Retinal pigment epithelial cell (primary cell): ENCODE measurements at regions not wholly inside any gene's neighbourhood (a gene's known extent, or its start where the extent isn't known, plus 50 kb on each side); places are given as distances from the start of the nearest gene placed in this dataset.
"Not testable (repeated sequence)": the region's sequence is repeated elsewhere in the genome, so short reads cannot be mapped to it uniquely, and the experiment has no call there.

Source experiments
- DNase-seq: peaks from one replicate; pipeline ENCODE4 v3.0.0-alpha.2; 2010; ENCODE audit warnings: low read depth
- H3K4me3 ChIP-seq: 2 replicates; pipeline ENCODE4 v1.5.1; 2011; ENCODE audit warnings: mild to moderate bottlenecking, low read length, control low read depth, moderate library complexity
- TF ChIP-seq, protein P1 (sequence below): conservative IDR thresholded peaks from 2 replicates; pipeline ENCODE4 v1.5.1; 2011; ENCODE audit warnings: low read depth, low read length, control low read depth, inconsistent platforms

DNA sequence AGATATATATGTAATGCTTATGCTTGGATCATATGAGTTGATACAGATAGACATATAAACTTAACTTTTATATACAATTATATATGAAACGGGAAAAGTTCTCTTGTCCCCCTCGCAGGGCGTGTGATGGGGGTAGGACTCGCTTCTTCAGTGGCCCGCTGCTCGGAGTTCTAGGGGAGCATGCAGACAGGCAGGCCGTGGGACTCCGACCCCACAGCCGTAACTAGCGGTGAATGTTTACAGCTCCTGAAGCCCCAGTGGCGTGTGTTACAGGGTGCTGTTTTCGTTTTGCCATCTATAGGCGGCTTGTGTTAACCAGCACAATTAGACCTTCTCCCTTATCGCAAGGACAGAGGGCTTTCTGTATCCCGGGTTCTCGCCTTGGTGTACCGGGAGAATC, 1899.8 kb downstream of the PCDH9 start:
- no peak for DNase-seq
- TF ChIP-seq, protein P1, sequence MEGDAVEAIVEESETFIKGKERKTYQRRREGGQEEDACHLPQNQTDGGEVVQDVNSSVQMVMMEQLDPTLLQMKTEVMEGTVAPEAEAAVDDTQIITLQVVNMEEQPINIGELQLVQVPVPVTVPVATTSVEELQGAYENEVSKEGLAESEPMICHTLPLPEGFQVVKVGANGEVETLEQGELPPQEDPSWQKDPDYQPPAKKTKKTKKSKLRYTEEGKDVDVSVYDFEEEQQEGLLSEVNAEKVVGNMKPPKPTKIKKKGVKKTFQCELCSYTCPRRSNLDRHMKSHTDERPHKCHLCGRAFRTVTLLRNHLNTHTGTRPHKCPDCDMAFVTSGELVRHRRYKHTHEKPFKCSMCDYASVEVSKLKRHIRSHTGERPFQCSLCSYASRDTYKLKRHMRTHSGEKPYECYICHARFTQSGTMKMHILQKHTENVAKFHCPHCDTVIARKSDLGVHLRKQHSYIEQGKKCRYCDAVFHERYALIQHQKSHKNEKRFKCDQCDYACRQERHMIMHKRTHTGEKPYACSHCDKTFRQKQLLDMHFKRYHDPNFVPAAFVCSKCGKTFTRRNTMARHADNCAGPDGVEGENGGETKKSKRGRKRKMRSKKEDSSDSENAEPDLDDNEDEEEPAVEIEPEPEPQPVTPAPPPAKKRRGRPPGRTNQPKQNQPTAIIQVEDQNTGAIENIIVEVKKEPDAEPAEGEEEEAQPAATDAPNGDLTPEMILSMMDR = no peak
- no peak overlapping the region for H3K4me3 ChIP-seq

DNA sequence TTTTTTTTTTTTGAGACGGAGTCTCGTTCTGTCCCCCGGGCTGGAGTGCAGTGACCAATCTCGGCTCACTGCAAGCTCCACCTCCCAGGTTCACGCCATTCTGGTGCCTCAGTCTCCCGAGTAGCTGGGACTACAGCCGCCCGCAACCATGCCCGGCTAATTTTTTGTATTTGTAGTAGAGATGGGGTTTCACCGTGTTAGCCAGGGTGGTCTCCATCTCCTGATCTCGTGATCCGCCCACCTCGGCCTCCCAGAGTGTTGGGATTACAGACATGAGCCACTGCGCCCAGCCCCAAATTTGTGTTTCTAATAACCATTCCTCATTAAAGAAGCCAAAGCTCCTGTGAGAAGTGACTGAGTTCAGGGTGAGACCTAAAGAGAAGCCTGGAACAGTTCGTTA, 1906.9 kb downstream of the PCDH9 start:
- DNase-seq, H3K4me3 ChIP-seq: not testable (repeated sequence)

DNA sequence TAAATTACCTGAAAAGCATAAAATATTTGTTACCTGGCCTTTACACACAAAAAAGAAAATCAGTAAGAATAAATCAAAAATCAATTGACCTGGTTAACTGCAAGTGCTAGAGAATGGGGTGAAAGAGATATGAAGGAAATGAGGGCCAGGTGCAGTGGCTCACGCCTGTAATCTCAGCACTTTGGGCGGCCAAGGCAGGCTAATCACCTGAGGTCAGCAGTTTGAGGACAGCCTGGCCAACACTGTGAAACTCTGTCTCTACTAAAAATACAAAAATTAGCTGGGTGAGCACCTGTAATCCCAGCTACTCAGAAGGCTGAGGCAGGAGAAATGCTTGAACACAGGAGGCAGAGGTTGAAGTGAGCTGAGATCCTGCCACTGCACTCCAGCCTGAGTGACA, 1908.7 kb downstream of the PCDH9 start:
- not testable (repeated sequence) for H3K4me3 ChIP-seq, DNase-seq

DNA sequence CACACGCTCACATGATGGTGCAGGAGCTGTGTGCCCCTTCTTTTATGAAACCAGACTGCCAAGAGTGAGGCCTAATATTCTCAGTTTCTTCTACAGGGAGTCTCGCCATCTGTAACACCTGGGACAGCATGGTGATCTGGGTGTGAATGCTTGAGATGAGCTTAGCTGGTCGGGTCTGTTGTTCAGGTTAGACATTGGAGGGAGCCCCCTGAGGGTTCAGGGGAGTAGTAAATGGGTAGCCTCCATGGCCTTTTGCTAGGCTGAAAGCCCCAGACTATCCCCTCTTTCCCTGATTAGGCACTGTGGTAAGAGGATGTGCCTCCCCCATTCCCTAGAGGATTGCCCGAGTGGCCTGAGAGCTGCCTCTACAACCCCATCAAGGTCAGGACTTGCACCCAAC, 1916.1 kb downstream of the PCDH9 start:
- no peak for DNase-seq
- TF ChIP-seq, protein P1 = no peak
- H3K4me3 ChIP-seq = no peak overlapping the region

DNA sequence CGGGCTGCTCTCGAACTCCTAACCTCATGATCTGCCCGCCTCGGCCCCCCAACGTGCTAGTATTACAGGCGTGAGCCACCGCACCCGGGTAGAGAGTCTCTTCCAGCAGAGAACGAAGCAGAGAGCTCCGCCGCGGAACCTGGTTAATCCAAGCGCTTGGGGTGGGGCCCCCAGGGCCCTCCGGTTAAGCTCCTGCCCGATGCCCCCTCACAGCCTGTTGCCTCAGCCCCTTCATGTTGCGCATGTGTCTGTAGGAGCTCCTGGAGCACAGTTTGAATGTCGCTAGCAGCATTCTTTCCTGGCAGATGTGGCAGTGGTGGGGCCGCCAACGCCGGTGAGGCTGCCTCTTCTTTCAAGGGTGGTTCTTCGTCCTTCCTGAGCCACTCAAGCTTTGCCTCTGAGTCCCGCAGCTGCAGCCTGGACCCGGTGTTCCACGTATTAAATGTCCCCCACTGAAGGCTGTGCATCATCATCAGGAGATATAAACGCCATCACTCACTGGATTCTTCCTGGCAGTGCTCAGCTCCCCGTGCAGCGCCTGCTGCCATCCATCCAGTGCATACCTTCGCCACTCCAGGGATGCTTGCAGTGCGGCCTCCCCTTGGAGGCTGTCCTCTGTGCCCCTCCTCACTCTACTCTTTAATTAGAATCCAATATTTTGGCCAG, 1919.3 kb downstream of the PCDH9 start:
- TF ChIP-seq, protein P1 = no peak
- H3K4me3 ChIP-seq = no peak overlapping the region
- no peak for DNase-seq

DNA sequence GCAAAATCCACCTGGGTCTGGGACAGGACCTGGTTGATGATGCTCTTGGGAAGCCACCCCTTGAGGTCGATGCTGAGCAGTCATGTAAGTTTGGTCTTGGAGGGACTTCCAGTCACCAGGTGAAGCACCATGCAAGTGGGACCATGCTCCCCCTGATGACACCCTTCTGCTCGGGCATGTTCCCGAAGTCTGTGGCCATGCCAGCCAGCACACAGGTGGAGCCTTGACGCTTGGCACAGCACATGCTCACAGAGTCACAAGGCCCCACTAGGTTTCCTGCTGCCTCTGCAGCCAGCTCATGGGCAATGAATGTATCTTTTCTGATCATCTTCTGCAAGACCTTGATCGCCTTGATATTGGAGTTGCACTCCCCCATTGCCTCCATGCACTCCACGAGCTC, 1920.2 kb downstream of the PCDH9 start:
- TF ChIP-seq, protein P1 = no peak
- DNase-seq = no peak
- no peak overlapping the region for H3K4me3 ChIP-seq

DNA sequence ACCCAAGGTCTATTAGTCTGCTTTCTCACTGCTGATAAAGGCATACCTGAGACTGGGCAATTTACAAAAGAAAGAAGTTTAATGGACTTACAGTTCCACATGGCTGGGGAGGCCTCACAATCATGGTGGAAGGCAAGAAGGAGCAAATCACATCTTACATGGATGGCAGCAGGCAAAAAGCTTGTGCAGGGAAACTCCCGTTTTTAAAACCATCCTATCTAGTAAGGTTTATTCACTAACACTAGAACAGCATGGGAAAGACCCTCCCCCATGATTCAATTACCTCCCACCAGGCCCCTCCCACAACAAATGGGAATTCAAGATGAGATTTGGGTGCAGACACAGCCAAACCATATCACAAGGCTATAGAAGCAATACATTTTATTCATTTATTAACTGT, 1921.4 kb downstream of the PCDH9 start:
- not testable (repeated sequence) for DNase-seq, H3K4me3 ChIP-seq

DNA sequence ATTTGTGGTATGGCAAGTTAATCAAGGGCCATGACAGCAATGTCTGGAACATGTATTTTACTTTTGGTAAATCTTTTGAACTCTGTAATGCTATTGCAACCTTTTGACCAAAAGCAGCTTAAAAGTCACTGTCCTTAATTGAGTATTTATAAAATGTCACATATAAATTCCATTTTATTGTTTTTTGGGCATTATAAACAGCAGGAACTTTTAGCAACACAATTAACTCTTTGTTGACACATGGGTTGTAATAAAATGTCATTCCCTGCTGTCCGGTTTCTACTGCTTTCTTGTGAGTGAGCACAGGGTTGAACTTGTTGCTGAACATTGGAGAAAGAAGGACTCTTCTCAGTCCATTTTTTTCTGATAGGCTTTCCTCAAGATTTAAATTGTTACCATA, 1923.1 kb downstream of the PCDH9 start:
- no peak overlapping the region for H3K4me3 ChIP-seq
- TF ChIP-seq, protein P1 = no peak
- no peak for DNase-seq

DNA sequence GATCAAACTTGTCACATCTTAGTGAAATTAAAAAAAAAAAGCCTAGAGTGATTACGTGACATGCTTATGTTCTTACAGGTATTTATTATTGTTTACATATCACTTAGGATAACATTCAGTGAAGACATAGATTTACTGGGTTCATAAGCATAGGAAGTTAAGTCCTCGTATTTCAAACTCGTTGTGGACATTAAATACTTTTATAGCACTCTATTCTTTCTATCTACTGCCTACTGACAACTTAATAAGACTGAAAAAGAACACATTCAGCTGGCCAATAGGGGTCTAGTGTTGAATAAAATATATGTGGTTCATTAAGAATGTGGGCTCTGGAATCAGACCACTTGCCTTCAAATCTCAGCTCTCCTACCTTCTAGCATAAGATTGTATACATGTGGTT, 1927.4 kb downstream of the PCDH9 start:
- H3K4me3 ChIP-seq = no peak overlapping the region
- no peak for DNase-seq
- TF ChIP-seq, protein P1 = no peak
